ENCODE measurements at regions not wholly inside any gene's neighbourhood (a gene's known extent, or its start where the extent isn't known, plus 50 kb on each side); places are given as distances from the start of the nearest gene placed in this dataset.
"Not testable (repeated sequence)": the region's sequence is repeated elsewhere in the genome, so short reads cannot be mapped to it uniquely, and the experiment has no call there.

- peaks cover 4% of the 10 kb centered on the region for H3K27me3 Mint-ChIP-seq
- H3K4me1 Mint-ChIP-seq = no peaks in the 10 kb centered on the region
- no peaks in the 10 kb centered on the region for H3K9me3 Mint-ChIP-seq
- DNase-seq = no peak
- no peaks in the 10 kb centered on the region for H3K36me3 Mint-ChIP-seq (ENCODE audit: low read depth)
- intact Hi-C loops (cut with micrococcal nuclease) = no loop called here
- H3K4me3 Mint-ChIP-seq = no peak overlapping the region
- no peak overlapping the region for H3K27ac Mint-ChIP-seq
Observed at GRCh38 chr17:74117999-74118421, 85.5 kb upstream of the RPL38 start.

- Mint-ChIP-seq H3K27me3 (peaks cover 4% of the 10 kb centered on the region), H3K9me3 (no peaks in the 10 kb centered on the region), H3K4me3 (no peak overlapping the region), H3K4me1 (no peaks in the 10 kb centered on the region), H3K36me3 (ENCODE audit: low read depth) (no peaks in the 10 kb centered on the region), H3K27ac (no peak overlapping the region)
- intact Hi-C loops (cut with micrococcal nuclease) = no loop called here
- no peak for DNase-seq
Observed at GRCh38 chr17:74118504-74118903, 85.0 kb upstream of the RPL38 start.

- H3K4me1 Mint-ChIP-seq = no peaks in the 10 kb centered on the region
- H3K4me3 Mint-ChIP-seq = no peak overlapping the region
- DNase-seq = no peak
- intact Hi-C loops (cut with micrococcal nuclease) = no loop called here
- H3K27ac Mint-ChIP-seq = no peak overlapping the region
- H3K36me3 Mint-ChIP-seq (ENCODE audit: low read depth) = no peaks in the 10 kb centered on the region
- H3K9me3 Mint-ChIP-seq = no peaks in the 10 kb centered on the region
- H3K27me3 Mint-ChIP-seq = peaks cover 4% of the 10 kb centered on the region
Observed at GRCh38 chr17:74119049-74119580, 84.4 kb upstream of the RPL38 start.

GRCh38 chr17:74119965-74120364 lies 83.5 kb upstream of the RPL38 start:
- H3K36me3 Mint-ChIP-seq (ENCODE audit: low read depth) = no peaks in the 10 kb centered on the region
- H3K9me3 Mint-ChIP-seq = no peaks in the 10 kb centered on the region
- no peaks in the 10 kb centered on the region for H3K4me1 Mint-ChIP-seq
- no peak for DNase-seq
- H3K27me3 Mint-ChIP-seq = peaks cover 4% of the 10 kb centered on the region
- H3K27ac Mint-ChIP-seq = no peak overlapping the region
- intact Hi-C loops (cut with micrococcal nuclease) = no loop called here
- no peak overlapping the region for H3K4me3 Mint-ChIP-seq

- Mint-ChIP-seq H3K9me3 (no peaks in the 10 kb centered on the region), H3K27me3 (no peaks in the 10 kb centered on the region), H3K27ac (no peak overlapping the region), H3K36me3 (ENCODE audit: low read depth) (no peaks in the 10 kb centered on the region), H3K4me3 (no peak overlapping the region), H3K4me1 (no peaks in the 10 kb centered on the region)
- intact Hi-C loops (cut with micrococcal nuclease) = no loop called here
- no peak for DNase-seq
Observed at GRCh38 chr17:74123350-74123749, 80.1 kb upstream of the RPL38 start.

- DNase-seq = no peak
- H3K36me3 Mint-ChIP-seq (ENCODE audit: low read depth) = no peaks in the 10 kb centered on the region
- H3K27ac Mint-ChIP-seq = no peak overlapping the region
- H3K4me1 Mint-ChIP-seq = no peaks in the 10 kb centered on the region
- intact Hi-C loops (cut with micrococcal nuclease) = no loop called here
- H3K9me3 Mint-ChIP-seq = no peaks in the 10 kb centered on the region
- H3K4me3 Mint-ChIP-seq = no peak overlapping the region
- no peaks in the 10 kb centered on the region for H3K27me3 Mint-ChIP-seq
Observed at GRCh38 chr17:74123866-74124444, 79.5 kb upstream of the RPL38 start.

GRCh38 chr17:74125156-74125555 lies 78.3 kb upstream of the RPL38 start:
- intact Hi-C loops (cut with micrococcal nuclease) = no loop called here
- Mint-ChIP-seq H3K4me3 (no peak overlapping the region), H3K4me1 (no peaks in the 10 kb centered on the region), H3K9me3 (no peaks in the 10 kb centered on the region), H3K27me3 (no peaks in the 10 kb centered on the region), H3K36me3 (ENCODE audit: low read depth) (no peaks in the 10 kb centered on the region), H3K27ac (no peak overlapping the region)
- DNase-seq = no peak

- DNase-seq = no peak
- Mint-ChIP-seq H3K36me3 (ENCODE audit: low read depth) (no peaks in the 10 kb centered on the region), H3K9me3 (no peaks in the 10 kb centered on the region), H3K27me3 (no peaks in the 10 kb centered on the region), H3K27ac (no peak overlapping the region), H3K4me1 (no peaks in the 10 kb centered on the region), H3K4me3 (no peak overlapping the region)
- intact Hi-C loops (cut with micrococcal nuclease) = no loop called here
Observed at GRCh38 chr17:74126179-74126900, 77.1 kb upstream of the RPL38 start.

GRCh38 chr17:74126959-74127358 lies 76.5 kb upstream of the RPL38 start:
- no peaks in the 10 kb centered on the region for H3K27me3 Mint-ChIP-seq
- no peak overlapping the region for H3K4me3 Mint-ChIP-seq
- intact Hi-C loops (cut with micrococcal nuclease) = no loop called here
- no peaks in the 10 kb centered on the region for H3K9me3 Mint-ChIP-seq
- H3K36me3 Mint-ChIP-seq (ENCODE audit: low read depth) = no peaks in the 10 kb centered on the region
- no peak overlapping the region for H3K27ac Mint-ChIP-seq
- no peaks in the 10 kb centered on the region for H3K4me1 Mint-ChIP-seq
- no peak for DNase-seq

- H3K4me3 Mint-ChIP-seq = no peak overlapping the region
- H3K36me3 Mint-ChIP-seq (ENCODE audit: low read depth) = no peaks in the 10 kb centered on the region
- no peak for DNase-seq
- no peaks in the 10 kb centered on the region for H3K9me3 Mint-ChIP-seq
- no peak overlapping the region for H3K27ac Mint-ChIP-seq
- no peaks in the 10 kb centered on the region for H3K27me3 Mint-ChIP-seq
- intact Hi-C loops (cut with micrococcal nuclease) = no loop called here
- no peaks in the 10 kb centered on the region for H3K4me1 Mint-ChIP-seq
Observed at GRCh38 chr17:74128456-74129211, 74.8 kb upstream of the RPL38 start.

- H3K4me1 Mint-ChIP-seq; H3K4me3 Mint-ChIP-seq; H3K9me3 Mint-ChIP-seq; DNase-seq; H3K27me3 Mint-ChIP-seq; intact Hi-C loops (cut with micrococcal nuclease); H3K36me3 Mint-ChIP-seq (ENCODE audit: low read depth); H3K27ac Mint-ChIP-seq: not testable (repeated sequence)
Observed at GRCh38 chr17:74129800-74130199, 73.7 kb upstream of the RPL38 start.

- intact Hi-C loops (cut with micrococcal nuclease) = no loop called here
- H3K27me3 Mint-ChIP-seq = no peaks in the 10 kb centered on the region
- no peak overlapping the region for H3K27ac Mint-ChIP-seq
- H3K9me3 Mint-ChIP-seq = no peaks in the 10 kb centered on the region
- DNase-seq = no peak
- H3K36me3 Mint-ChIP-seq (ENCODE audit: low read depth) = no peaks in the 10 kb centered on the region
- H3K4me1 Mint-ChIP-seq = no peaks in the 10 kb centered on the region
- no peak overlapping the region for H3K4me3 Mint-ChIP-seq
Observed at GRCh38 chr17:74130276-74130675, 73.2 kb upstream of the RPL38 start.

GRCh38 chr17:74130841-74131240 lies 72.6 kb upstream of the RPL38 start:
- Mint-ChIP-seq H3K9me3 (no peaks in the 10 kb centered on the region), H3K27ac (no peak overlapping the region), H3K36me3 (ENCODE audit: low read depth) (no peaks in the 10 kb centered on the region), H3K4me1 (no peaks in the 10 kb centered on the region), H3K4me3 (no peak overlapping the region), H3K27me3 (no peaks in the 10 kb centered on the region)
- no peak for DNase-seq
- intact Hi-C loops (cut with micrococcal nuclease) = no loop called here

GRCh38 chr17:74132354-74132753 lies 71.1 kb upstream of the RPL38 start:
- intact Hi-C loops (cut with micrococcal nuclease) = no loop called here
- H3K27ac Mint-ChIP-seq = no peak overlapping the region
- no peaks in the 10 kb centered on the region for H3K4me1 Mint-ChIP-seq
- H3K4me3 Mint-ChIP-seq = no peak overlapping the region
- H3K36me3 Mint-ChIP-seq (ENCODE audit: low read depth) = no peaks in the 10 kb centered on the region
- H3K27me3 Mint-ChIP-seq = peaks cover 7% of the 10 kb centered on the region
- DNase-seq = no peak
- H3K9me3 Mint-ChIP-seq = no peaks in the 10 kb centered on the region

Measured in activated CD4-positive, alpha-beta T cell treated with anti-CD3 and anti-CD28 coated beads, Interleukin-2, amount 10 ng/mL, durations not matched to agents 24 days and 14 days (primary cell).